NCI-H146 treated with DMSO at 0.1 percent for 48 hours (cell line): ENCODE measurements at regions not wholly inside any gene's neighbourhood (a gene's known extent, or its start where the extent isn't known, plus 50 kb on each side); places are given as distances from the start of the nearest gene placed in this dataset.

Experiments used
- DNase-seq: peaks from one replicate; lab custom pipeline; 2025; ENCODE audit not compliant: unreplicated experiment; lab: John Stamatoyannopoulos, UW

GRCh38 chr2:145085612-145086011 lies 565.7 kb upstream of the ZEB2 start:
- no peak for DNase-seq

DNA sequence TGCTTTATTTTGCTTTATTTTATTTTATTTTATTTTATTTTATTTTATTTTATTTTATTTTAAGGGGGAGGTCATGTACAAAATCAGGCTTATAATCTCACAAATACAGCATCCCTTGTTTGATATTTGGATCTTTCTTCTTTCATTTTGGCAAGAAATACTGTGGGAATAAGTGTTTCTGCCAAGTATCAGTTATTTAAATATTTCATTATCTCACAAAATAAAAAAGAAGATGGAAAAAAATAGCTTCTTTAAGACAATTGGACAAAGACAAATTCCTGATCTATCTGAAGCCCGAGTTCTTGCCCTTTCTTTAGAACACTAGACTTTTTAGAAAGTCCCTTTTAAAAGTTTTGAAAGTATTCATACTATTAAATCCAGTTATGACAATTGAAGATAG lies 560.5 kb upstream of the ZEB2 start:
- no peak for DNase-seq

- no peak for DNase-seq
Measured at GRCh38 chr2:145079641-145080040, 559.7 kb upstream of the ZEB2 start.

DNA sequence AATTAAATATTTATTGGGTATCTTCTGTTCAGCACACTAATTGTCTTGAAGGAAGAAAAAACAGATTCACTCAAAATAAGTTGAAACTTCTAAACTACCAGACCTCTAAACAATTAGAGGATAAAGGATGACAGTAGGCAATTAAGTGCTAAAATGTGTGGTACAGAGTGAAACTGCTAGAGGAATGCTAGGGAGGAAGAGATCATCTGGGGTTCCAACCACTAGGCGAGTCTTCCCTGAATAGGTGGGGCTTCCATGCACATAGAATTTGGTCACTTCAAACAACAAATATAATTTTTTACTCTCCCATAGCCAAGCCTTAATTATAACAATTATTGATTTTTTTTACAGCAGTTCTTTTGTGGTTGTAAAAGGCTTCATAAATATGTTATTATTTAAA lies 559.0 kb upstream of the ZEB2 start:
- DNase-seq: no peak

DNA sequence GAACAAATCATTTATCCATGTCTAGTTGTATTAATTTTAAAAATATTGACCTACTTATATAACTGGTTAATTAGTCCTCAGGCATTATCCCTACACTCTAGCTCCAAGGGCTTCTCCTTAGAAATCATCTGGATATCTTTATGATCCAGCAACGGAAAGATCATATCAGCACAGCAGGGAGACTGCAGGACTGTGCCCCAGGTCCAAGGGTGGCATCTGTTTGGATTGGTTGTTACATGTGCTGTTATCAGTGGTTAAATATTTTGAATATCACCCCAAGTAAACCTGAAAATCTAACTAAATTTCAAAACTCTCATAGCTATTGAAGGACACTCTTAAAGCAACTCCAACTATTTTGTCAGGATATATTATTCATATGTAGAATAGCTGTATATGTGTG lies 556.2 kb upstream of the ZEB2 start:
- no peak for DNase-seq

DNA sequence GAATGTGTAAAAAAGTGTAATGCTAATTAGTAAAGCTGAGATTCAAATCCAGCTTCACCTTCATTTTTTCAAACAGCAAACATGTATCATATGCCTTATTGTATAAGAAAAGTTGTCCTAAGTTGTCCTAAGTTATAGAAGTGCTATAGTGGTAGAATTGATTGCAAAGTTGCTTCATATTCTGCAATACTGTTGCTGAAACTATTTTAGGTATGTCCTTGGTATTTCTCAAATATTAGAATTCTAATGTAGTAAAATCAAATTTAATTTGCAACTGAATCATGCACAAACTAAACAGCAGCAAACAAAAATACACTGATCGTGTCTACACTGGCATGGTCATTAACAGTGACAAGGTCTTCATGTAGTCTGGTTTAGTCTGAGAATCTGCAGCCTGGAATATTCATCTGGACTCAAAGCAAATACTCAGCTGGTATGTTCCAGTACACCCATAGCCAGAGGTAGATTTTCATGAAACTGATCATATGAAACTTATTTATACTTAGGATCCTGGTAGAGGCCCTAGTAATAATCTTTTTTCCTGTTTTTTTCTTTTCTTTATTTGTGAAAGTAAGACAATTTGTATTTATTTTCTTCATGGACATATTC lies 555.6 kb upstream of the ZEB2 start:
- DNase-seq: no peak

- DNase-seq: no peak
Measured at GRCh38 chr2:145070703-145071102, 550.8 kb upstream of the ZEB2 start.

- no peak for DNase-seq
Measured at GRCh38 chr2:145068509-145068908, 548.6 kb upstream of the ZEB2 start.

DNA sequence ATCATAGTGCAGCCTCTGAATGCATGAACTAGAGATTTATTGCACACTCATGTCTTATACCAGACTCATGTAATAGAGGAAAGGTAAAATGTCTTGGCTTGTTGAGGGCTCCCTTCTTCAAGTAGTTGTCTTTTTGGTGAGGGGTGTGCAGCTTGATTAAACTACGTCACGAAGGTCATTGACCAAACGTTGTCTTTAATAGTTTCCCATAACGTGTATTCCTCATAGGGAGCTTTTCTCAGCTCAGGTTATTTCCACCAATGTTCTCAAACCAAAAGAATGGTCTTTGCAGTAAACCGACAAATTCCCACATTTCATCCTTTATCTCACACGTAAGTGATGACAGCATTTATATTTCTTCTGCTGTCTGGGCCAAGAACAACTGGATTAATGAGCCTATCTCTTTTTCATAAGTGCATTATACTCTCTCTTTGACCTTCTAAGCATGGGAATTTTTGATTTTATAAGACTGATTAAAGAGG lies 547.7 kb upstream of the ZEB2 start:
- no peak for DNase-seq

DNA sequence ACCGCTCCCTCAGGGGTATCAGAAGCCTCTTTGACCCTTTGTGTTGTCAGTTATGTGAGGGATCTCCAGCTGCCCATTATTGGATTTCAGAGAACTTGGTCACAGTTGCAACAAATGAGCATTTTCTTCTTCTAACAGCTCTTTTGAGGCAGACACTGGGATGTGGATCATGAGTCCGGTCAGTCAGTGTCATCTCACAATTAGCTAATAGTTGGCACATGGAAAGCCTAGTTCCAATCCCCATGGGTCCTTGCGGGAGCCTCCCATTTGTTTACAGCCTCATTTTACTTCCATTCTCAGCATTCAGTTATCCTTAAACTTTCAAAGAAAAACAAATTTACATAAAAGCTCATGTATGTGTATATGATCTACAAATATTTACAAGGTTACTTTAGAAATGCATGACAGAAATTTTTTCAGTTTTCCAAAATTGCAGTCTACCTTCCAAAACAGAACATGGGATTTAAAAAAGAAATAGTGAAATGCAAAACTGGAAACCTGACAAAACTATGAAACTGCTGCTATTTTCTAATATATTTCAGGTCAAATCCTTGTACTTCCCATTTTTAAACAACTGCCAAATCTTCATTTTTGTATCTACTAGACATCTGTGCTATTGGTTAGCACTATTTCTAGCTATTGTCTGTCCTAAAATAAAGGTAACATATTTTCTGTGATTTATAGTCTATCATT lies 547.1 kb upstream of the ZEB2 start:
- no peak for DNase-seq

DNA sequence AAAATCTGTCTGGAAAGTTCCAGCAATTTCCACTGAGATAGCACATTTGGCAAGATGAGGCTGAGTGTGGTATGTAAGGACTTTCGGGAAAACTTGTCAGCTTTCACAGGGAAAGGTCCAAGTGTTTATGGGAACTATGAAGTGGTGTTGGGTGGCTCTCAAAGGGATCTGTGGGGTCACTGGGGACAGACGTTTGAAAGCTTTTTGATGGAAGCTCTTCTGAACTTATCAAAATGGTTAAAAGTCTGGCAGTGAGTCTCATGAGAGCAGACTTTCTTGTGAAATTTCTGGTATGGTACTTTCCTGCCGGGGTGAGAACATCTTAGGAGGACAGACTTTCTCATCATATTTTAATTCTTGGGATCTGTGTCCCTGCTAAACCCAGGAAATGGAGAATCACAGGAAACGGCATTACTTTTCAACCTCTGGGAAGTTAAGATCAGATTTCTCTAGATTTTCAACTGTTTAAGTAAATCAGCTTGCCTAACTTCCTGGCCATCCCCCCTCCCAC lies 546.3 kb upstream of the ZEB2 start:
- no peak for DNase-seq

DNA sequence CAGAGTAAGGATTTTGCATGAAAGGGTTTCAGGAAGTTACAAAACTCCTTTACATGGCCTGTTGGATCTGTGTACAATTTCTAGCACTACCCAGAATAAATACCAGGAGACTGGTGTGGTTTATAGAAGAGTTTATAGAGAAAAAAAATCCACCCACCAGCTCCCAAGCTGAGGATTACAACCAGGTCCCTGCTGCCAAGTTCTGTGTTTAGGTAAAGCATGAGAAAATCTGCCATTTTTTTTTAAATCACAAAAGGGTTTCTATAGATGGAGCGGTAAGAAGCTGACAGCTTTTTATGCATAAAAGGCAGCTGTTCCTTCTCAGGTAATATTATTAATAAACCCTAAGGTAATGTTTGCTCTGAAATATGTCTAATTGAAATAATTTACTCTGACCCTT lies 545.4 kb upstream of the ZEB2 start:
- DNase-seq: no peak

DNA sequence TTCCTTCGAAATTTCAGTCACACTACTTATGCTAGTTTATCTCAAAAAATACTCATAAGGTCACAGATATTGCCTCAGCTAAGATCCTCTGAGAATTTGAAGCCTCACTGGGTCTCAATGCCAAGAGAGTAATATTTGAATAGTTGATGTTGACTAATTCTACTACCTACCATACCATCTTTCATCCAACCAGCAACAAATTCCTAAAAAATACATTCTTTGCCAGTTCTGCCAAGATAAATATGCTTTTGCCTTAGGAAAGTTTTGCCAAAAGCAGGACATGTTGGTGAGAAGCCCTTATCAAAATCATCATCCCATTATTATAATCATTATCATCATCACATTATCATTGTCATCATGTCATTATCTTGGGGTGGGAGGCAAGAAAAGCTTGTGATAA lies 544.6 kb upstream of the ZEB2 start:
- no peak for DNase-seq

DNA sequence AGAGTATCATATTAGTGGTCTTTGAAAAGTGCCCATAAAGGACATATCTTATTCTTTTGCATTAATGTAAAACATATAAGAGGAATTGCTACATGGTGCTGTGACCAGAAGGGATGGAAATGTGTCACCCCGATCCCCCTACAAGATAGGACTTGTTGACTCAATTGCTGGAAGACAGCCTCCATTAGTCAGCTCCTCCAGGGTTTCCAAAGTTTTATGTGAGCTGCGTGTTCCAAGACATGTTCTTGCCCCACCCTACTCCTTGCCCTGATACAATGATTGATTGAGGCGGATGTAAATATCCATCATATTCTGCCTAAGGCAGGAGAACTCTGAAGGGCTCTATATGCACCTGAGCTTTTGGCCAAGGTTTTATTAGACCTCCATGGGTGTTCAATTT lies 541.0 kb upstream of the ZEB2 start:
- DNase-seq: no peak

DNA sequence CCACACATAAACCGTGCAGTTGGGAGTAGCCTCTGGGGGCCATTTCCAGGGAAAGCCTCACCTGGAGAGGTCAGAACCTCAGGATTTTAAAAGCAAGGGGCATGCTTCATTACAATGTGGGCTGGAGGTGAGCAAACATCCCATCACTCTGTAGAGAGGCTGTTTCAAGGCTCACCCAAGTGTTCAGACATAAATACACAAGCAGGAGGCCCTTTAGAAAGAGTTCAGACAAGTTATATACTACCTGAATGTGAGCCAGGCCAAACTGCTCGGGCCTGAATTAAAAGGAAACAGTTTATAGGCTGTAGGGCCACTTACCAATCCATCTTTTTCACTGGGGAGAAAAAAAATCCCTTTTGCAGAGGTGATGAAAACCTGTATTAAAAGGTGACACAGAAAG lies 540.0 kb upstream of the ZEB2 start:
- no peak for DNase-seq

DNA sequence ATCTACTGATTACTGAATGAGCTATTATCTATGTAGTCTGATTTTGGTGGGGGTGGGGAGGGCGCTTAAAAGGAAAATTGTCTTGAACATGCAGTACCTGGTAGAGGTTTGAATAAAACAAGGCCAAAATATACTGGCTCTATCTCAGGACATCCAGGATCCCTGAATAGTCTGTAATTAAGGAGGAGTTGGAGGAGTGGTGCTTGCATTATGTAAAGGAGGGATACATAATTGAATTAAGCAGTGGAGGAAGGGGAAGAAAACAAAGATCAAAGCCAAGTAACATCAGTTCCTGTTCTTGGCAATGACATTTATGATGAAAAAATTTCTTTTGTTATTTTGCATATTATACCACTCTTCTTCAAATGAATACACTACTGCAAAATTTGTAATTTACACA lies 539.4 kb upstream of the ZEB2 start:
- DNase-seq: no peak

DNA sequence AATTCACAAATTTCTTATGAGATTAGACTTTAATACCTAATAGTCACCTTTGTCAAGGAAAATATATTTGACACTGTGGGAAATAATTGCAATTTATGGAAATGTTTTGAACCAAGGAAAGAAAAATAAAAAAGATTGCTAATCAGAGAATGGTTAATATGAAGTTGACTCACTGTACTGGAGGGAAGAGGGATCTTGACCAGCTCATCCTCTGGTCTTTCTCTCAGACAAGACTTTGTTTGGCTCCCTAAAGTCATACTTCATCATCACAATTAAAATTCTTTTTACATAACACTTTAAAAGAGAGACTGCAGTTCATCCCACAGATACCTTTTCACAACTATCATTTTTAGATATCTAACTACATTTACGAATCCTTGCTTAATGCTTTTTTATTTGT lies 538.5 kb upstream of the ZEB2 start:
- DNase-seq: no peak

DNA sequence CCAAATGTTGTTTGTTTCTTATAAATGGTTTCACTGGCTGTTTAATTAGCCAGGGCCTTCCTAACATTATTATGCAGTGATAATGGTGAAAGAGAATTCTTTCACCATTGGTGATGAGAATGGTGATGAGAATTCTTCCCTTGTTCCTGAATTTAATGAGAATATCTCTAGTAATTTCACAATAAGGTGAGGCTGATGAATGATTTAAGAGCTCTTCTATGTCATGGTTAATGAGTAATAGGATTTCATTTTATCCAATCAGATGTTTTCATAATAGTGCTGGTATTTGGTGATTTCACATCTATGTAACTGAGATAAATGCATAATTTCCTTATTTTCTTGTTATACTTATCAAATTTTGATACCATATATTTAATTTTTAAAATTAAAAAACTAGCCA lies 535.7 kb upstream of the ZEB2 start:
- no peak for DNase-seq

DNA sequence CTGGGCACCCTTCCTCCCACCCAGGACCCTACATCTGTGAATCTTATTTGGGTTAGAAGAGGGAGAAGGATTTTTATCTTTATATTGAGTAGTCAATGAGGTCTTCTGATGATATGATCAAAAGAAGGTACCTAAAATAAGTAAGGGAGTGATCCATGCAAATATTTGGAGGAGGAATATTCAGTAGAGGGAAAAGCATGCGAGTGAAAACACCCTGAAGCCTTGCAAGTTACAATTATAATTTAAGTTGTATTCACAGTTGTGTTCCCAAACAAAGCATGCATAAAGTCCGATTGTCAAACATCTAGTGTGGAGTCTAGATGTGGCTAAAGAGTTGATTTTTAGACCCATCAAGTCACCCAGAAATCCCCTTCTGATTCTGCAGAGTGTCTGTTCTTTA lies 530.2 kb upstream of the ZEB2 start:
- DNase-seq: no peak

DNA sequence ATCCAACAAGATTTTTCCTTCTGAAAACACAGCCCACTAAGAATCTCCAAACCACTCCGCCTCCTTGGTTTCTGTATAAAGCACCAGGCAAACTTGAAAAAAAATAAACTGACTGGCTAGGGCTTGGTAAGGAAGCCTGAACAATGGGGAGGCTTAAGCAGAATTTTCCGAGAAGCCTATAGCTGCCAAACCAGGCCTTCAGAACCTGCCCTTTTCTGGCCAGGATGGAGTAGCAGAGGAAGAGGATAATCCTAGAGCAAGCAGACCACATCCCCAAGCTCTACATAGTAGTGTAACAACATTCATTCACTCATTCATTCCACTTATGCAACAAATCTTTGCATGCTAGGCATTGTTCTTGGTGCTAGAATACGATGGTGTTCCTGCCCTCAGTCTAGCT lies 529.6 kb upstream of the ZEB2 start:
- no peak for DNase-seq

GRCh38 chr2:145047554-145047953 lies 527.6 kb upstream of the ZEB2 start:
- no peak for DNase-seq

- DNase-seq: no peak
Measured at GRCh38 chr2:145044491-145044890, 524.6 kb upstream of the ZEB2 start.

DNA sequence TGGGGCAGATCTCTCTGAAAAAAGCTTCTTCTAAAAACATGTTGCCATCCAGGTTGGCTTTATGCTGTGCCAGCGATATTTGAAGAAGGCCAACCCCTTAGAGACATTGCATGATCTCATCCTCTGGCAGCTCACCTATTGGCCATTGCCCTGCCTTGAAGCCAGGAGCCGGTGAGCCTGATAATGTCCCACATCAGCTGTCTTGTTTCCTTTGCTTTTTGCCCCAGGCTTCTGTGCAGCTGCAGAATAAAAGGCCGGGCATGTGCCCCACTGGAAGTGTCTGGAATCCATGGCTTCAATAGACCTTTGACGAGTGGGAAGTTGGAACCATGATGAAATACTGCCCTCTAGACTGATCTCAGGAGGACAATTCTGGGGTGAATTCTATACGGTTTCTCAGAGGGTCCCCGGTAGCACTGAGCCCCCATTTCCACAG lies 523.5 kb upstream of the ZEB2 start:
- DNase-seq: no peak
